SK-N-SH treated with all-trans-retinoic acid at 6 μM for 48 hours (cell line): ENCODE measurements at regions not wholly inside any gene's neighbourhood (a gene's known extent, or its start where the extent isn't known, plus 50 kb on each side); places are given as distances from the start of the nearest gene placed in this dataset.

Experiments
- SNAI2 ChIP-seq: fragments of 250-450 bp; sonication (Bioruptor Pico); IDR thresholded peaks from 2 replicates; pipeline ENCODE4 v1.5.0; 2020; ENCODE audit warnings: mild to moderate bottlenecking, moderate library complexity
- ZNF70 ChIP-seq: fragments of 450-650 bp; formaldehyde crosslinking; IDR thresholded peaks from 2 replicates; pipeline ENCODE4 v1.5.0; 2020; ENCODE audit warnings: mild to moderate bottlenecking, moderate library complexity

- TF ChIP-seq SNAI2 (CRISPR knock-in tag) = no peak
- TF ChIP-seq ZNF70 (CRISPR knock-in tag) = no peak
These were observed 53.0 kb upstream of the SHISA3 start for GRCh38 chr4:42344309-42344708.
